ENCODE measurements at regions not wholly inside any gene's neighbourhood (a gene's known extent, or its start where the extent isn't known, plus 50 kb on each side); places are given as distances from the start of the nearest gene placed in this dataset.

DNA sequence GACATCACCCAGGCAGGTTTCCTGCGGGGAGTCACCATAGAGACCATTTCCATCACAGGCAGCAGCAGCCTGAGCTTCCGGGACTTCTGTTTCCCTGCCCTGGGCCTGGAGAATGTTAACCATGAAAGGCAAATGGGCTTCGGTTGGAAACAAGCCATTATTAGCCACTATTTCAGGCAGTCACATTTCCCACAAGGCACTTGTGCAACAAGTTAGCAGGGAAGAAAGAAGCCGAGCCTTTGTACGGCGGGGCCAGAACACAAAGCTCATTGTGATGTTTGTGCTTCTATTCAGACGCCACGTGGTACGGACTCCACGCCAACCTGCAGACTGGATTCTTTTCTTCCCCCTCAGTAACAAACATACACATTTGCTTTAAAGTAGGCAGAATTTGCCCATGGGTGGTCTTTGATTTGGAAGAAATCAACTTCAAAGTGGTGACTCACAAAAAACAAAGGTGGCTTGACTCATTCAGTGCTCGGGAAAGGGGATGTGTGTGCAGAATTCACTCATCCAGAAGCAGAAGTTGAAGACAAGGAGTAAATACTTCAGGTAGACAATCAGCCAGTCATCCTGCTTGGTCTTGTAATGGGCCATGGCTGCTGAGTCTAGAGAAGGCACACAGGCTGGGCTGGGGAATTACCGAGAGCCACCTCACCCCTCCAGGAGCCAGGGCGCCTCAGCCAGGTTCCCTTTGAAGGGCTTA is 154.2 kb upstream of the PRMT8 start:
- TF ChIP-seq, protein P1, sequence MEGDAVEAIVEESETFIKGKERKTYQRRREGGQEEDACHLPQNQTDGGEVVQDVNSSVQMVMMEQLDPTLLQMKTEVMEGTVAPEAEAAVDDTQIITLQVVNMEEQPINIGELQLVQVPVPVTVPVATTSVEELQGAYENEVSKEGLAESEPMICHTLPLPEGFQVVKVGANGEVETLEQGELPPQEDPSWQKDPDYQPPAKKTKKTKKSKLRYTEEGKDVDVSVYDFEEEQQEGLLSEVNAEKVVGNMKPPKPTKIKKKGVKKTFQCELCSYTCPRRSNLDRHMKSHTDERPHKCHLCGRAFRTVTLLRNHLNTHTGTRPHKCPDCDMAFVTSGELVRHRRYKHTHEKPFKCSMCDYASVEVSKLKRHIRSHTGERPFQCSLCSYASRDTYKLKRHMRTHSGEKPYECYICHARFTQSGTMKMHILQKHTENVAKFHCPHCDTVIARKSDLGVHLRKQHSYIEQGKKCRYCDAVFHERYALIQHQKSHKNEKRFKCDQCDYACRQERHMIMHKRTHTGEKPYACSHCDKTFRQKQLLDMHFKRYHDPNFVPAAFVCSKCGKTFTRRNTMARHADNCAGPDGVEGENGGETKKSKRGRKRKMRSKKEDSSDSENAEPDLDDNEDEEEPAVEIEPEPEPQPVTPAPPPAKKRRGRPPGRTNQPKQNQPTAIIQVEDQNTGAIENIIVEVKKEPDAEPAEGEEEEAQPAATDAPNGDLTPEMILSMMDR (IDR thresholded peaks at IDR 0.05; ENCODE audit: low read depth, low read length), result no peak
- no peak overlapping the region for H3K4me3 ChIP-seq (ENCODE audit: low read depth, low read length)

DNA sequence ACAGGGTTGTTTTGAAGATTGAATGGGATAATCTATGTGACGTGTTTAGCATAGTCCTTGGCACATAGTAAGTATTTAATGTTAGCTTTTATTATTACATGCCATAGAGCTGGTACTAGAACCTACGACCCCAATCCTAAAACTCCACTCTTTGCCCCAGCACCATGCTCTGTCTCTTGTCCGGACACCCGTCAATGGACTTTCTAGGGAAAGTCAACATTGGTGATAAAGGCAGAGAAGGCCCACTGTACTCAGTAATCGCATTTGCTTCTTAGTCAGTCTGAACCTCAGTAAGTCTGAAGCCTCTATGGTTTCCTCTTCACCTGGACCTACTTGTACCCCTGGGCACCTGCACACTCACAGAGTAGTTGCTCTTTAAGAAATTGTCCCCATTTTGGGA is 153.1 kb upstream of the PRMT8 start:
- TF ChIP-seq, protein P1 (IDR thresholded peaks at IDR 0.05; ENCODE audit: low read depth, low read length), result no peak
- no peak overlapping the region for H3K4me3 ChIP-seq (ENCODE audit: low read depth, low read length)

DNA sequence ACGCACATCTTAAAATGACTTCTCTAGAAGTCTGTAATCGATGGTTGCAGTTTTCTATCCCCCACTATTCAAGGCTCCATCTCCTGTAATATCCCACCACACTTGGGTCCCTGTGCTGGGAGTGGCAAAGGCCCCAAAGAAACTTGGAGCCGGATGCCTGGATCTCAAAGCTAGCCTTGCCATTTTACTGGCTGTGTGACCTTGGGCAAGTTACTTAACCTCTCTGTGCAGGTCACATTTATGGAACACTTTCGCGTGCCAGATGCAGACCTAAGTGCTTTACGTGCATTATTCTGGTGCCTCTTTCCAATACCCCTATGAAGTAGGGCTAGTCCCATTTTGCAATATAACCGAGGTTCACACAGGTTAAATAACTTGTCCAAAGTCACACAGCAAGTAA is 151.8 kb upstream of the PRMT8 start:
- TF ChIP-seq, protein P1 (IDR thresholded peaks at IDR 0.05; ENCODE audit: low read depth, low read length), result no peak
- H3K4me3 ChIP-seq (ENCODE audit: low read depth, low read length), result no peak overlapping the region

DNA sequence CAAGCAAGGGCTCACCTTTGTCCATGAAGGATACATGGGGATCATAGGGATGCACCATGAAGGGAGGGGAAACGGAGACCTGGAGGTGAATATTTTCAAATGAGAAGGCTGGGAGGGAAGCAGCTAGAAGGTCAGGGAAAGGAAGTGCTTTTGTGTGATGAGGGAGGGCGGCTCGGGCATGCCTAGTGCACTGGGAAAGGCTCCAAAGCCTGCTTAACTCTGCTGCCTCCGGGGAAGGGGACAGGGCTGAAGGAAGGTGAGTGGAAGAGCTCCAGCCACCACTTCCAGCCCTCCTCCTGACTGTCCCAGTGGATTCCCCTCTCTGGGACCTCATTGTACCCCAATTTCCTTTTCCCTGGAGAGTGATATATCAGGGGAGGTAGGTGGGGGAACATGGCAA is 149.4 kb upstream of the PRMT8 start:
- TF ChIP-seq, protein P1 (IDR thresholded peaks at IDR 0.05; ENCODE audit: low read depth, low read length), result no peak
- no peak overlapping the region for H3K4me3 ChIP-seq (ENCODE audit: low read depth, low read length)

DNA sequence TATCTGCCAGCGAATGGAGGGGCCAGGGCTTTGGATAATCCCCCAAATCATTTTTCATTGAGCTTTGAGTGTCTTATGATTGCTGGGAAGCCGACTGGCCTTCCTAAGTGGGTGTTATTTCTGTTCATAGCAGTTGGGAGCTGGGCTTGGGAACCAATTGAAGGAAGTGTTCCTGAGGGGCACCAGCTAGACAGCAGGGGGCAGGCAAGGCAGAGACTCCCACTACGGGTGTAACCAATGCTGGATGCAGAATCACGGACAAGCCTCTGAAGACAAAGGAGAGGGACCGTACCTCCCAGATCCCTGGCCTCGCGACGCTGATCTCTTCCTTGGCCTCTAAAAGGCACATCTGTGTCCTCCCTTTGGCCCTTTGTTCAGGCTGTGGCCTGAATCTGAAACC is 149.0 kb upstream of the PRMT8 start:
- TF ChIP-seq, protein P1 (IDR thresholded peaks at IDR 0.05; ENCODE audit: low read depth, low read length), result peak; percentile 36
- H3K4me3 ChIP-seq (ENCODE audit: low read depth, low read length), result no peak overlapping the region

DNA sequence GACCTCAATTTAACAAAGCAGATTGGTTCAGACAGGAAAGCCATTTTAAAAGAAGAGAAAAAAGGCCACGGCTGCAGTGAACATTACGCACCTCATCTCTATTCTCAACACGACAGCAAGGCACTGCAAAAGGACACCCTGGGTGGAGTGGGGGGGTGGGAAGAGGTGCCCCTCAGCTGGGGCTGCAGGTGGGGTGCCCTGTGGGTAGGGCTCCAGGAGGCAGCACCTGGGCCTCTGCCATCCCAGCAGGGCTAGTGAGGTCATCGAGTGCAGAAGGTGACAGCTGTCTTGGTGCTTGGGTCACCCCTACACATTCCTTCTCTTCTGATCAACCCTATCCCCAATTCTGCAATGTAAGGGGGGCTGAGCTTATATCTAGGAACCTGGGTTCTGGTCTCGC is 142.9 kb upstream of the PRMT8 start:
- TF ChIP-seq, protein P1 (IDR thresholded peaks at IDR 0.05; ENCODE audit: low read depth, low read length), result no peak
- H3K4me3 ChIP-seq (ENCODE audit: low read depth, low read length), result no peak overlapping the region

DNA sequence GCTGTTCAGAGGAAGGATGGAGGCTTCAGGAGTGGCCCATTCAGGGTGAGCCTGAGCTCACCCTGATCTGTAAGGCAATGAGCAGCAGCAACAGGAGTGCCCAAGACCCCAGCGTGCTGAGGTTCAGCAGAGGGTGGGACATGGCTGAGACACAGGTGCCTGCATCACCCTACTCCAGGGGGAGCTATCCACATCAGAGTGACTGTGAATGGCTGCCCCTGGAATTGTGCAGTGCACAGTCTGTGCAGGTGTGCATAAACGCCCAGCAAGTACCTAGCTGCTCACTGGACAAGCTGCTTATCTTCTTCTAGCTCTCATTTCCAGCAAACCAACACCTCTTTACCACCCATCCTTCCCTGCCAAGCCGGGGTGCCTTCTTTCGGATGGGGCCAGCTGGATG is 140.6 kb upstream of the PRMT8 start:
- TF ChIP-seq, protein P1 (IDR thresholded peaks at IDR 0.05; ENCODE audit: low read depth, low read length), result no peak
- H3K4me3 ChIP-seq (ENCODE audit: low read depth, low read length), result no peak overlapping the region
